Spinal cord (tissue), 9 donors: ENCODE measurements at regions not wholly inside any gene's neighbourhood (a gene's known extent, or its start where the extent isn't known, plus 50 kb on each side); places are given as distances from the start of the nearest gene placed in this dataset.
A peak's percentile ranks its signal among the peaks of the same experiment; 100 is the strongest.

Experiments used
- DNase-seq, 6 donors: peaks; one replicate each; pipeline versions ENCODE4 v3.0.0 to v3.0.0-alpha.2; 2013 to 2015; ENCODE audit warnings: low spot score in 6 of 6, low read depth in 4 of 6
- H3K27ac ChIP-seq: one replicate; pipeline ENCODE4 v1.5.1; 2013; ENCODE audit warnings: low read depth, low read length, control low read depth
- H3K27me3 ChIP-seq: one replicate; pipeline ENCODE4 v1.6.1; 2013; ENCODE audit warnings: low read length; ENCODE audit not compliant: control insufficient read depth, insufficient read depth
- H3K36me3 ChIP-seq: one replicate; pipeline ENCODE4 v1.6.1; 2013; ENCODE audit warnings: low read length; ENCODE audit not compliant: control insufficient read depth, insufficient read depth
- H3K4me1 ChIP-seq: one replicate; pipeline ENCODE4 v1.6.1; 2013; ENCODE audit warnings: low read length; ENCODE audit not compliant: control insufficient read depth, insufficient read depth
- H3K4me3 ChIP-seq: one replicate; pipeline ENCODE4 v1.5.1; 2013; ENCODE audit warnings: low read depth, low read length, control low read depth
- H3K9me3 ChIP-seq: one replicate; pipeline ENCODE4 v1.6.1; 2013; ENCODE audit warnings: low read length; ENCODE audit not compliant: control insufficient read depth, insufficient read depth
- WGBS: methylation state at CpG from one replicate; pipeline ENCODE4 v1.1.5; 2013; ENCODE audit warnings: missing lambda C conversion rate; ENCODE audit not compliant: insufficient coverage; 5-methylcytosine and 5-hydroxymethylcytosine counted together
- donor health status: healthy.

DNA sequence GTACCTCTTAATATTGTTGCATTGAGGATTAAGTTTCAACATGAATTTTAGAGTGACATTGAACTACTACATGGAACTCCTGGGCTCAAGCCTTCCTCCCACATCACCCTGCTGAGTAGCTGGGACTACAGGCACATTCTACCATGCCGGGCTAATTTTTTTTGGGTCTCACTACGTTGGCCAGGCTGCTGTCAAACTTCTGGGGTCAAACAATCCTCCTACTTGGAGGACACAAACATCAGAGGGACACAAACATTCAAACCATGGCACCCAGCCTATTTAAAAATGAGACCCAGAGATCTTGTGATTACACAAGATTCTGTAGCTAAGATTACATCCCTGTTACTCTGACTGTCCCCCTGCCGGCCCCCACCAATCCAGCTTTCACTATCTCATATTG lies 180.9 kb downstream of the KCNRG start:
- no peak overlapping the region for H3K27ac ChIP-seq

DNA sequence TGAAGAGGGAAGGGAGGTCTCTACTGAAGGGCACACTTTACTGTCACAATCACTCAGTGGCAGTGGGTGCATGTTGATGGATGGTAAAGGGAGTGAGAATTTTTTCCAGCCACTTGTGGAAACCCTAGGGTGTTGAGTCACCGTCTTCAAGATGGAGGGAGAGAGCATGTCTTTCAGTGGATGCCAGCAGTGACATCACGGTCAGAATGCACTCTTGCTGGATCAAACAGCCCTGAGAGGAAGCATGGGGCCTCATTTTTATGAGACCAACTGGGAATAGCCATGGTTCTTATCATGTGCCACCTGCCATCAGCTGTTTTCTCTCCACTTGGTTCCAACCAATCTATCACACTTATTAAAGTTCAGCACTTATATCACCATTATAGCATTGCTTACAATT lies 182.5 kb downstream of the KCNRG start:
- H3K4me1 ChIP-seq = peaks cover 10% of the 10 kb centered on the region
- no peak overlapping the region for H3K4me3 ChIP-seq
- H3K27ac ChIP-seq = no peak overlapping the region
- H3K27me3 ChIP-seq = no peaks in the 10 kb centered on the region
- no peaks in the 10 kb centered on the region for H3K36me3 ChIP-seq
- WGBS = 91% methylated on average over 2 of the region's 2 CpGs
- no peaks in the 10 kb centered on the region for H3K9me3 ChIP-seq
- DNase-seq = no peak

More for the DNA sequence above, 180.9 kb downstream of the KCNRG start:
- WGBS = 87% methylated on average over 3 of the region's 3 CpGs
- Histone ChIP-seq H3K27me3 (no peaks in the 10 kb centered on the region), H3K9me3 (no peaks in the 10 kb centered on the region), H3K36me3 (no peaks in the 10 kb centered on the region), H3K4me3 (no peak overlapping the region), H3K4me1 (peaks cover 6% of the 10 kb centered on the region)
- no peak for DNase-seq

- WGBS = 95% methylated on average over 2 of the region's 2 CpGs
- H3K4me3 ChIP-seq = no peak overlapping the region
- H3K27me3 ChIP-seq = no peaks in the 10 kb centered on the region
- H3K9me3 ChIP-seq = no peaks in the 10 kb centered on the region
- H3K4me1 ChIP-seq = peaks cover 10% of the 10 kb centered on the region
- H3K36me3 ChIP-seq = no peaks in the 10 kb centered on the region
- no peak overlapping the region for H3K27ac ChIP-seq
- DNase-seq = no peak
These were observed 183.3 kb downstream of the KCNRG start for GRCh38 chr13:50198508-50198907.

- Histone ChIP-seq H3K27ac (no peak overlapping the region), H3K36me3 (no peaks in the 10 kb centered on the region), H3K9me3 (no peaks in the 10 kb centered on the region), H3K4me1 (peaks cover 10% of the 10 kb centered on the region), H3K4me3 (no peak overlapping the region), H3K27me3 (no peaks in the 10 kb centered on the region)
- no CpG with 5 or more reads among the region's 3 CpGs for WGBS
- DNase-seq = peak in 2 of 6 donors; percentile 14 to 17
These were observed 185.3 kb downstream of the KCNRG start for GRCh38 chr13:50200569-50200968.

DNA sequence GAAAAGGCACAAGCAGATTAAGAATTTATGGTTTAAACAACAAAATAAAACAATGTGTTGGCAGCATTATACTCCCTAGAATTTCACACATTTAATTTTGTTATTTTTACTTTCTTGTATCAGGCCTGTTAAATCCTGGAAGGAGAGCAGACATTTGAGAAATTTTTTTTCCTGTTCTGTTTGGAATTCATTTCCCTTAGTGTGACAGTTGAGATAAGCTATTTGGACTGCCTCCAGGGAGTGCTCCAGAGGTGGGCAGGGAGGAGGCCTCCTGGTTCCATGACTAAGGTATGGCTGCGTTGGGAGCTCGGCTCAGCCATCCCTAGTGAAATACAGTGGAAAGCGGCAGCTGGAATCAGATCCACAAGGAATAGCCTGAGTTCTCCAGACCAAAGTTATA lies 185.7 kb downstream of the KCNRG start:
- Histone ChIP-seq H3K27ac (no peak overlapping the region), H3K4me1 (peaks cover 10% of the 10 kb centered on the region), H3K36me3 (no peaks in the 10 kb centered on the region), H3K4me3 (no peak overlapping the region), H3K9me3 (no peaks in the 10 kb centered on the region), H3K27me3 (no peaks in the 10 kb centered on the region)
- WGBS = 81% methylated on average over 2 of the region's 3 CpGs
- DNase-seq = peak in 2 of 6 donors; percentile 11 to 14

- no peak for DNase-seq
- Histone ChIP-seq H3K27ac (peak overlapping the region; percentile 34), H3K36me3 (no peaks in the 10 kb centered on the region), H3K27me3 (no peaks in the 10 kb centered on the region), H3K9me3 (no peaks in the 10 kb centered on the region), H3K4me1 (peaks cover 10% of the 10 kb centered on the region), H3K4me3 (no peak overlapping the region)
- 67% methylated on average over 1 of the region's 4 CpGs for WGBS
These were observed 187.2 kb downstream of the KCNRG start for GRCh38 chr13:50202485-50202884.

DNA sequence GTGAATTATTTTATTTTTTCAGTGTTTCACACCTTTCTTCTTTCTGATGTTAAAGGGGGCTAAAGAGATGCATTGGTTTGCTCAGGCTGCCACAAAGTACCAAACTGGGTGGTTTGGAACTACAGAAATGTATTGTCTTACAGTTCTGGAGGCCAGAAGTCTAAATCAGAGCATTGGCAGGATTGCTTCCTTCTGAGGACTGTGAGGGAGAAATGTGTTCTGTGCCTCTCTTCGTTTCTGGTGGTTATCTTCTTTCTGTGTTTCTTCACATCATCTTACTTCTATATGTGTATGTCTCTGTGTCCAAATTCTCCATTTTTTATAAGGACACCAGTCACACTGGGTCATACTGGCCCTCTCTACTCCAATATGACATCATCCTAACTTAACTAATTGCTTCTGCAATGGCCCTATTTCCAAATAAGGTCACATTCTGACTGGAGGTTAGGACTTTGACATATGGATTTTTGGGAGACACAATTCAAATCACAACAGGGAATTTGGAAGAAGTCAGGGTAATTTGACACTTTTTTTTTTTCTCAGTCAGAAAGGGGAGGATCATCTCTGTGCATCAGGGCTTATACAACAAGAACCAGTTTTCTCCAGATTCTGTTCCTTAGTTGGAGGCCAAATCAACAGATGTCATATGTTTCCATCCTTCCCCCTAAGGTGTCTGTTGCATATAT lies 188.2 kb downstream of the KCNRG start:
- Histone ChIP-seq H3K4me1 (peaks cover 10% of the 10 kb centered on the region), H3K27ac (no peak overlapping the region), H3K27me3 (no peaks in the 10 kb centered on the region), H3K36me3 (no peaks in the 10 kb centered on the region), H3K9me3 (no peaks in the 10 kb centered on the region), H3K4me3 (no peak overlapping the region)
- no CpG with 5 or more reads among the region's 1 CpG for WGBS
- DNase-seq = no peak

- no peaks in the 10 kb centered on the region for H3K9me3 ChIP-seq
- no peaks in the 10 kb centered on the region for H3K27me3 ChIP-seq
- DNase-seq = peak in 1 of 6 donors; percentile 65
- H3K4me3 ChIP-seq = no peak overlapping the region
- H3K36me3 ChIP-seq = no peaks in the 10 kb centered on the region
- no peak overlapping the region for H3K27ac ChIP-seq
- H3K4me1 ChIP-seq = peaks cover 10% of the 10 kb centered on the region
- WGBS = no CpG with 5 or more reads among the region's 2 CpGs
These were observed 190.3 kb downstream of the KCNRG start for GRCh38 chr13:50205581-50205980.

DNA sequence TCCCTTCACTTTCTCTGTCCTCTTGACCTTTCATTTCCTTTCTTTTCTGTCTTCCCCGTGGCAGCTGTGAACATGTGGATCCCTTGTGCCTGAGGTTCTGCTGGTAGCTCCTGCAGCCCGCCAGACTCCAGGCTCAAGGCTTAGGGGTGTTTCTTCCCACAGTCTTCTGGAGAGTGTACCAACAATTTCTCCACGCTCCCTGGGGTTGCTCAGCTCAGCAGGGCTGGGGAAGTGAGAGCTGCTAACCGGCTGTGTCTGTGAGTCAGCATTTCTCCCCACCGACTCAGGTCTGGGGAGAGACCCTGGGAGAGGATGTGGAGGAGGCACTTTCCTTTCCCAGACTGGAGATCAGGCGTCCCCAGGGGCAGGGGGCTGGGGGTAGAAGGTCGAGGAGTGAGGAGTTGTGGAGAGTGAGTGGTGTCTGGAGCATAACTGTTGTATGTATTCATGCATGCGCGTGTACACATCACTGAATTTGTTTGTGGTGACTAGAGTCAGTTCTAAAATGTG lies 193.6 kb downstream of the KCNRG start:
- WGBS = 20% methylated on average over 5 of the region's 9 CpGs
- peaks cover 3% of the 10 kb centered on the region for H3K4me1 ChIP-seq
- H3K4me3 ChIP-seq = no peak overlapping the region
- H3K27me3 ChIP-seq = no peaks in the 10 kb centered on the region
- peak in 1 of 6 donors; percentile 47 for DNase-seq
- H3K27ac ChIP-seq = peak overlapping the region; percentile 37
- H3K36me3 ChIP-seq = no peaks in the 10 kb centered on the region
- no peaks in the 10 kb centered on the region for H3K9me3 ChIP-seq

- Histone ChIP-seq H3K27ac (no peak overlapping the region), H3K4me1 (peaks cover 3% of the 10 kb centered on the region), H3K9me3 (no peaks in the 10 kb centered on the region), H3K4me3 (no peak overlapping the region), H3K36me3 (no peaks in the 10 kb centered on the region), H3K27me3 (no peaks in the 10 kb centered on the region)
- no peak for DNase-seq
- WGBS = no CpG with 5 or more reads among the region's 1 CpG
These were observed 194.4 kb downstream of the KCNRG start for GRCh38 chr13:50209631-50210030.
